OCI-LY1 (cell line): ENCODE measurements at regions not wholly inside any gene's neighbourhood (a gene's known extent, or its start where the extent isn't known, plus 50 kb on each side); places are given as distances from the start of the nearest gene placed in this dataset.

Experiments used
- H2AFZ ChIP-seq: fragments of 200-600 bp; sonication (generic), shearing (Covaris generic); 2 replicates; pipeline ENCODE4 v1.6.0; 2014; ENCODE audit warnings: antibody characterized with exemption, mild to moderate bottlenecking, low read length
- H3F3A ChIP-seq: fragments of 200-600 bp; sonication (generic), shearing (Covaris generic); 2 replicates; pipeline ENCODE4 v1.6.0; 2014; ENCODE audit warnings: mild to moderate bottlenecking, antibody characterized with exemption, low read length, moderate library complexity; ENCODE audit not compliant: insufficient read depth
- H3K27ac ChIP-seq: fragments of 200-600 bp; sonication (generic); 2 replicates; pipeline ENCODE4 v1.5.1; 2014; ENCODE audit warnings: low read length, mixed run types, mild to moderate bottlenecking, low read depth; ENCODE audit not compliant: poor library complexity, severe bottlenecking
- H3K27me3 ChIP-seq: fragments of 200-600 bp; sonication (generic); 2 replicates; pipeline ENCODE4 v1.6.0; 2014; ENCODE audit warnings: antibody characterized with exemption, mild to moderate bottlenecking, low read length, moderate library complexity; ENCODE audit not compliant: insufficient read depth
- H3K36me3 ChIP-seq: fragments of 200-600 bp; sonication (generic); 2 replicates; pipeline ENCODE4 v1.6.1; 2014; ENCODE audit warnings: mild to moderate bottlenecking, antibody characterized with exemption, low read length, moderate library complexity, mixed read lengths; ENCODE audit not compliant: insufficient read depth
- H3K4me1 ChIP-seq: fragments of 200-600 bp; sonication (generic); 2 replicates; pipeline ENCODE4 v1.5.1; 2014; ENCODE audit warnings: mild to moderate bottlenecking, low read length, moderate library complexity; ENCODE audit not compliant: insufficient read depth, severe bottlenecking
- H3K4me2 ChIP-seq: fragments of 200-600 bp; sonication (generic), shearing (Covaris generic); 2 replicates; pipeline ENCODE4 v1.6.1; 2014; ENCODE audit warnings: low read length
- H3K4me3 ChIP-seq: fragments of 200-600 bp; sonication (generic); 2 replicates; pipeline ENCODE4 v1.5.1; 2014; ENCODE audit warnings: low read length, low read depth, mild to moderate bottlenecking, mixed read lengths; ENCODE audit not compliant: poor library complexity, severe bottlenecking
- H3K79me2 ChIP-seq: fragments of 200-600 bp; shearing (Covaris generic); 2 replicates; pipeline ENCODE4 v1.6.1; 2016; ENCODE audit warnings: mixed run types, low read length, mixed read lengths; ENCODE audit not compliant: insufficient read depth
- H3K9ac ChIP-seq: fragments of 200-600 bp; sonication (generic), shearing (Covaris generic); 2 replicates; pipeline ENCODE4 v1.6.1; 2014; ENCODE audit warnings: mild to moderate bottlenecking, low read length, mixed read lengths
- H3K9me2 ChIP-seq: fragments of 200-600 bp; sonication (generic), shearing (Covaris generic); 2 replicates; pipeline ENCODE4 v1.6.1; 2014; ENCODE audit warnings: low read depth, mild to moderate bottlenecking, low read length, mixed read lengths
- H3K9me3 ChIP-seq: fragments of 200-600 bp; shearing (Covaris generic); 2 replicates; pipeline ENCODE4 v1.6.1; 2014; ENCODE audit warnings: low read length, mixed read lengths
- H4K20me1 ChIP-seq: fragments of 200-600 bp; sonication (generic), shearing (Covaris generic); 2 replicates; pipeline ENCODE4 v1.6.0; 2016; ENCODE audit warnings: mild to moderate bottlenecking, low read length; ENCODE audit not compliant: insufficient read depth
- EZH2 ChIP-seq: fragments of 200-600 bp; sonication (generic), shearing (Covaris generic); IDR thresholded peaks from 2 replicates; pipeline ENCODE4 v1.8.0; 2017; ENCODE audit warnings: borderline replicate concordance, mixed run types, mild to moderate bottlenecking, antibody characterized with exemption, low read length, moderate library complexity, mixed read lengths
- TF ChIP-seq, protein P1 (sequence below): fragments of 200-600 bp; sonication (generic), shearing (Covaris generic); IDR thresholded peaks from 2 replicates; pipeline ENCODE4 v1.5.1; 2017; ENCODE audit warnings: mild to moderate bottlenecking, antibody characterized with exemption, low read length, moderate library complexity, mixed read lengths

DNA sequence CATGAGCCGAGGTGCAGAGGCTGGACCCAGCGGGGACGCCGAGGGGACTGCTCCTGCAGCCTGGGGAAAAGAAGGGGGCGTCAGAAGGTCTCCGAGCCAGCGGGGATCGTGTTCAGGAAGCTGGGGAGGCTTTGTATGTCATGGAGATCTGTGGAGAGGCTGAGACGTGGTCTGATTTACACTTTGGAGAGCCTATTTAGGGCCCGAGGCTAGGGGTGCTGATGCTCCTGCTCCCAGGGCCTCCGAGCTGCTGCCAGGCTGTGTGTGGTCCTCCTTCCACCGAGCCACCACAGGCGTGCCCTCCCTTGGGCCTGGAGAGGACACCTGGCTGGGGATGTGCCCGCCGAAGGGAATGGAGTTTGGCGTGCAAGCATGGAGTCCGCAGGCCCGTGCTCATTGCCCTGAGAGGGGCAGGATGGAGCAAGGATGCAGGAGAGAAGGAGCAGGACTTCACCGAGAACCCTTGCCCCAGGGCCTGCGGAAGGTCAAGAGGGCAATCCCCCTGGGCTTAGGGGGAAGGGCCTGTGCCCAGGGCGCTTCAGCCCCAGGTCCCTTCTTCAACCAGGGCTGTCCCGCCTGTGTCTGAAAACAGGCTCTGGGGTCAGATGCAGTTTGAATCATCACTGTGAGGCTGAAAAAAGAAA is 252.5 kb downstream of the VAPA start:
- H3K9me2 ChIP-seq = no peaks in the 10 kb centered on the region
- TF ChIP-seq EZH2 = no peak
- TF ChIP-seq, protein P1, sequence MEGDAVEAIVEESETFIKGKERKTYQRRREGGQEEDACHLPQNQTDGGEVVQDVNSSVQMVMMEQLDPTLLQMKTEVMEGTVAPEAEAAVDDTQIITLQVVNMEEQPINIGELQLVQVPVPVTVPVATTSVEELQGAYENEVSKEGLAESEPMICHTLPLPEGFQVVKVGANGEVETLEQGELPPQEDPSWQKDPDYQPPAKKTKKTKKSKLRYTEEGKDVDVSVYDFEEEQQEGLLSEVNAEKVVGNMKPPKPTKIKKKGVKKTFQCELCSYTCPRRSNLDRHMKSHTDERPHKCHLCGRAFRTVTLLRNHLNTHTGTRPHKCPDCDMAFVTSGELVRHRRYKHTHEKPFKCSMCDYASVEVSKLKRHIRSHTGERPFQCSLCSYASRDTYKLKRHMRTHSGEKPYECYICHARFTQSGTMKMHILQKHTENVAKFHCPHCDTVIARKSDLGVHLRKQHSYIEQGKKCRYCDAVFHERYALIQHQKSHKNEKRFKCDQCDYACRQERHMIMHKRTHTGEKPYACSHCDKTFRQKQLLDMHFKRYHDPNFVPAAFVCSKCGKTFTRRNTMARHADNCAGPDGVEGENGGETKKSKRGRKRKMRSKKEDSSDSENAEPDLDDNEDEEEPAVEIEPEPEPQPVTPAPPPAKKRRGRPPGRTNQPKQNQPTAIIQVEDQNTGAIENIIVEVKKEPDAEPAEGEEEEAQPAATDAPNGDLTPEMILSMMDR = no peak
- no peaks in the 10 kb centered on the region for H3F3A ChIP-seq

DNA sequence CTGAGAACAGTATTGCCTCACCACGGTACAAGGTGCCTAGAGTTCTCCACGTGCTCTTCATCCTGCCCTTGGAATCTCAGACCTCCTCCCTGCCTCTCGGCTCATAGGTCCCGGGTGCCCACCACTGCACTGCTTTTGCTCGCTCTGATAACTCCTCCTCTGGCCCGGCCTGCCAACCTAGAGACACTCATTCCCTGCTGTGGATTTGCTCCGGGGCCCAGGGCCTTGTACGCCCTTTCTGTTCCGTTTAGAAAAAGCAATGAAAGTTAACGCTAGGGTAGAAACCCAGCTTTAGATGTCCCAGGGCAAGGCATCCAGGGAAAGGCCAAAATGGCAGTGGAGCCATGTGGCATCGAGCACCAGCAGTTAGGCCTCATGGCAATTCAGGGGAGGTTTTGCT is 253.9 kb downstream of the VAPA start:
- Histone ChIP-seq H3K27ac (no peak overlapping the region), H3K4me1 (no peaks in the 10 kb centered on the region), H3K9ac (no peak overlapping the region), H3K27me3 (0 out of 2 replicates have a peak, but pooled peaks cover 3% of the 10 kb centered on the region), H4K20me1 (no peaks in the 10 kb centered on the region), H3K4me2 (no peak overlapping the region), H3K9me2 (no peaks in the 10 kb centered on the region), H3K4me3 (no peak overlapping the region), H2AFZ (no peak overlapping the region), H3K79me2 (no peaks in the 10 kb centered on the region), H3K9me3 (no peaks in the 10 kb centered on the region), H3K36me3 (no peaks in the 10 kb centered on the region), H3F3A (no peaks in the 10 kb centered on the region)
- no peak for TF ChIP-seq EZH2
- TF ChIP-seq, protein P1 = no peak

More for the DNA sequence above, 252.5 kb downstream of the VAPA start:
- H3K27me3 ChIP-seq = 0 out of 2 replicates have a peak, but pooled peaks cover 3% of the 10 kb centered on the region
- H3K79me2 ChIP-seq = no peaks in the 10 kb centered on the region
- no peak overlapping the region for H3K9ac ChIP-seq
- H4K20me1 ChIP-seq = no peaks in the 10 kb centered on the region
- H3K36me3 ChIP-seq = no peaks in the 10 kb centered on the region
- H3K9me3 ChIP-seq = no peaks in the 10 kb centered on the region
- H3K4me2 ChIP-seq = no peak overlapping the region
- no peaks in the 10 kb centered on the region for H3K4me1 ChIP-seq
- no peak overlapping the region for H2AFZ ChIP-seq
- no peak overlapping the region for H3K27ac ChIP-seq
- H3K4me3 ChIP-seq = no peak overlapping the region

DNA sequence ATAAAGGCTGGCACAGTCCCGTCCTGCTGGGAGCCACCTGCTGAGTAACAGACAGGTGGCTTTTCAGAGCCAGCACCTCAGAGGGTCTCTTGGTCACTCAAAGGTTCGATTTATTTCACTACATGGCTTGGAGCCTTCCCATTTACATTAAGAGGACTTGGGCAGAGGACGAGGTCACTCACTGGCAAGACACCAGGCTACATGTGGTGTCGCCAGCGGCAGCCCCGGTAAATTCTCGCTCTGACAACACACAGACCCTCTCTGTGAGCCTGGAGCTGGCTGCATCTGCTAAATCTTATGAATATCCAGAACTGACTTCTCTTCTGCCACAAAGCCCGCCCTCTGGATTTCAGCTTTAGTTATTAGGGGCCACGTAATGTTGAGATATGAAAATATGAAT is 254.7 kb downstream of the VAPA start:
- 0 out of 2 replicates have a peak, but pooled peaks cover 3% of the 10 kb centered on the region for H3K27me3 ChIP-seq
- TF ChIP-seq EZH2 = no peak
- TF ChIP-seq, protein P1 = no peak

More for the DNA sequence above, 254.7 kb downstream of the VAPA start:
- Histone ChIP-seq H3F3A (no peaks in the 10 kb centered on the region), H3K4me3 (no peak overlapping the region), H3K36me3 (no peaks in the 10 kb centered on the region), H3K9ac (no peak overlapping the region), H3K9me3 (no peaks in the 10 kb centered on the region), H3K4me2 (no peak overlapping the region), H3K27ac (no peak overlapping the region), H4K20me1 (no peaks in the 10 kb centered on the region), H2AFZ (no peak overlapping the region), H3K9me2 (no peaks in the 10 kb centered on the region), H3K79me2 (no peaks in the 10 kb centered on the region), H3K4me1 (no peaks in the 10 kb centered on the region)
